Prostate gland (tissue), 2 donors: ENCODE measurements at regions not wholly inside any gene's neighbourhood (a gene's known extent, or its start where the extent isn't known, plus 50 kb on each side); places are given as distances from the start of the nearest gene placed in this dataset.

ENCODE experiments used
- CTCF ChIP-seq, 4 experiments: fragments of 200-600 bp in 2 of 4; fragments of 450-650 bp in 2 of 4; sonication (generic) in 2 of 4; IDR thresholded peaks; 1 replicate in 3 of 4; 2 replicates in 1 of 4; pipeline ENCODE4 v1.5.1; 2016 to 2019; ENCODE audit warnings: antibody characterized with exemption in 4 of 4, mild to moderate bottlenecking in 2 of 4, moderate library complexity in 2 of 4
- POLR2A ChIP-seq: fragments of 450-650 bp; IDR thresholded peaks from one replicate; pipeline ENCODE4 v1.6.1; 2016; ENCODE audit warnings: antibody characterized with exemption, mild to moderate bottlenecking

GRCh38 chr21:27526451-27526850 is 559.6 kb upstream of the ADAMTS5 start:
- TF ChIP-seq CTCF (IDR thresholded peaks at IDR 0.05): no peak
- TF ChIP-seq POLR2A: no peak
